ENCODE measurements at regions not wholly inside any gene's neighbourhood (a gene's known extent, or its start where the extent isn't known, plus 50 kb on each side); places are given as distances from the start of the nearest gene placed in this dataset.

- in situ Hi-C loops (cut with HindIII; ENCODE audit: extremely low pct_ligation_motif_present, low pct_unique_long_range_greater_than_20kb): no loop called here
- WGBS (ENCODE audit: low lambda C conversion rate): 45% methylated on average over 2 of the region's 2 CpGs
- FAIRE-seq (no peak), ATAC-seq (no peak), DNase-seq (ENCODE audit: low spot score) (no peak)
- Histone ChIP-seq H3K4me3 (replicated peaks in 1 of 3; ENCODE audit: insufficient read depth in 1 of 3, low read depth in 2 of 3, low read length in 3 of 3) (no peak overlapping the region), H3K79me2 (ENCODE audit: insufficient read depth, low read length) (no peaks in the 10 kb centered on the region), H3K27ac (ENCODE audit: extremely low read length, insufficient read depth, low read length) (no peak overlapping the region), H3K27me3 (ENCODE audit: control insufficient read depth in 1 of 2, insufficient read depth in 2 of 2, low read length in 2 of 2) (no peaks in the 10 kb centered on the region), H3K4me1 (ENCODE audit: insufficient read depth, low read length) (no peaks in the 10 kb centered on the region), H3K9ac (ENCODE audit: insufficient read depth, low read depth, low read length) (no peak overlapping the region), H3K9me3 (ENCODE audit: low read length) (peaks cover 79% of the 10 kb centered on the region), H4K20me1 (ENCODE audit: insufficient read depth, low read length) (no peaks in the 10 kb centered on the region), H3K4me2 (ENCODE audit: low read depth, low read length) (no peak overlapping the region), H2AFZ (ENCODE audit: low read length) (no peak overlapping the region), H3K36me3 (replicated peaks in 1 of 2; ENCODE audit: control insufficient read depth in 1 of 2, insufficient read depth in 2 of 2, low read length in 2 of 2) (no peaks in the 10 kb centered on the region)
- ChIA-PET CTCF (ENCODE audit: low intra/inter-chr PET ratio, low total read pairs) (no interaction called here), POLR2A (no interaction called here)
- TF ChIP-seq NR2F6 (IDR thresholded peaks at IDR 0.05) (no peak), NR2F6 (CRISPR knock-in tag; IDR thresholded peaks at IDR 0.05) (no peak), NFKB2 (CRISPR knock-in tag; IDR thresholded peaks at IDR 0.05; ENCODE audit: borderline replicate concordance) (no peak), KMT2A (CRISPR knock-in tag; IDR thresholded peaks at IDR 0.05) (no peak), ZSCAN31 (CRISPR knock-in tag; IDR thresholded peaks at IDR 0.05; ENCODE audit: low read depth) (no peak), FOXK1 (CRISPR knock-in tag; IDR thresholded peaks at IDR 0.05; ENCODE audit: borderline replicate concordance, low read depth) (no peak), ZBTB33 (CRISPR knock-in tag; IDR thresholded peaks at IDR 0.05) (no peak), IRF9 (CRISPR knock-in tag; IDR thresholded peaks at IDR 0.05; ENCODE audit: borderline replicate concordance) (no peak)
- TF ChIP-seq, protein P1, sequence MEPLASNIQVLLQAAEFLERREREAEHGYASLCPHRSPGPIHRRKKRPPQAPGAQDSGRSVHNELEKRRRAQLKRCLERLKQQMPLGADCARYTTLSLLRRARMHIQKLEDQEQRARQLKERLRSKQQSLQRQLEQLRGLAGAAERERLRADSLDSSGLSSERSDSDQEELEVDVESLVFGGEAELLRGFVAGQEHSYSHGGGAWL (CRISPR knock-in tag; IDR thresholded peaks at IDR 0.05): no peak
- intact Hi-C loops (cut with micrococcal nuclease; ENCODE audit: unreplicated experiment): no loop called here
- no TSS peak for BruUV-seq (replicated peaks)
Measured at GRCh38 chr6:22926790-22927354, 357.5 kb downstream of the HDGFL1 start.

Data from HepG2 (cell line).